Epidermal melanocyte (primary cell): ENCODE measurements at regions not wholly inside any gene's neighbourhood (a gene's known extent, or its start where the extent isn't known, plus 50 kb on each side); places are given as distances from the start of the nearest gene placed in this dataset.

Experiments
- DNase-seq: peaks from one replicate; pipeline ENCODE4 v3.0.0; 2011; ENCODE audit warnings: low spot score; ENCODE audit not compliant: insufficient read length

- DNase-seq: no peak
Observed at GRCh38 chr17:69997332-69997731, 77.7 kb upstream of the KCNJ16 start.

DNA sequence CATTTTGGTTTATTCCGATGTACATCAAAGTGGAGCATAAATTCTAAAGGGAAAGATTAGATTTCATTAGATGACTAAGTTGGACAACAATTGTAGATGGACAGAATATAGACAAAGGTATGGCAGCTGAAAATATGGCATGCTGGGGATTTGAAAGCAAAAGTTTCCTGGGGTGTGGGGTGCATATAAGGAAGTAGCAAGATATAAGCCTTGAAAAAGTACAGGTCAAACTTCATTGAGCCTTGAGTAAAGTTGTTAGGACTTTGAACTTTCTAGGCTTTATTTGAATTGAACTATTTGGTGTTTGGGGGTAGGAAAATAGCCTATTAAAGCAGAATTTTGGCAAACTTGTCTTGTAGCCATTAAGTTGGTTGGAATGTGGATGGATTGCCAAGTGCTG lies 75.8 kb upstream of the KCNJ16 start:
- DNase-seq: no peak

- no peak for DNase-seq
Observed at GRCh38 chr17:70006159-70006558, 68.9 kb upstream of the KCNJ16 start.

- no peak for DNase-seq
Observed at GRCh38 chr17:70011750-70012149, 63.3 kb upstream of the KCNJ16 start.

DNA sequence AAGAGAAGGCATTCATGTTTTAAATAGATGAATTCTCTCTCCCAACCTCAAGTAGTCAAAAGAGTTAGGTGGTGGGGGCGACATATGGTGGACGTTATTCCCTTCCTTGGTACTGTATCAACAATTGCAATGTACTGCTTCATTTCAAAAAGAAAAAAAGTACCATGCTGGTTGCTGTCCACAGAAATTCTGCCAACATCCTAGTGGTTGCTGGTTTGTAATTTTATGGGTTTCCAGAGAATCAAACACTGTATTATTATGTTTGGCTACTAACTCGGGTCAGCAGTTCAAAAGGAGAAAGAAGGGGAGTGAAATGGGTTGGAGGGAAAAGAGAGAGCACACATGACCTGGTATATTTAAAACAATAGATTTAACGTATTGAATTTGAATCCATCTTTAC lies 61.1 kb upstream of the KCNJ16 start:
- DNase-seq: no peak

DNA sequence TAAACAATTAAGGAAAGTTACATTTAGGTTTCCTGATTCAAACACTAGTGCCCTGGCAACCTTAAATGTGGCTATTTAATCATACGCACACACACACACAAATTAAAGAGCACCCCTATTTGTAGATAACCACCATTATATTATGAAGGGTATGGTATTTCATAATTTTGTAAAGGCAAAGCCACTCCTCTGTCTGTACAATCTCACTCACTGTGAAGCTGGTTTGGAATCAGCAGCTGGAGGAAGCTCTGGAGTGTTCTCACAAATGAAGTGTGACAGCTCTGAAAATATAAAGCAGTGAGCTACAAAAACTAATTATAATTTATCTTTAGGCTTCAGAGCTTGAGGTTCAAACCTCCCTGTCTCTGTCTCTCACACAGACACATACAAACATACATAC lies 57.9 kb upstream of the KCNJ16 start:
- DNase-seq: no peak

- no peak for DNase-seq
Observed at GRCh38 chr17:70017941-70018340, 57.1 kb upstream of the KCNJ16 start.

DNA sequence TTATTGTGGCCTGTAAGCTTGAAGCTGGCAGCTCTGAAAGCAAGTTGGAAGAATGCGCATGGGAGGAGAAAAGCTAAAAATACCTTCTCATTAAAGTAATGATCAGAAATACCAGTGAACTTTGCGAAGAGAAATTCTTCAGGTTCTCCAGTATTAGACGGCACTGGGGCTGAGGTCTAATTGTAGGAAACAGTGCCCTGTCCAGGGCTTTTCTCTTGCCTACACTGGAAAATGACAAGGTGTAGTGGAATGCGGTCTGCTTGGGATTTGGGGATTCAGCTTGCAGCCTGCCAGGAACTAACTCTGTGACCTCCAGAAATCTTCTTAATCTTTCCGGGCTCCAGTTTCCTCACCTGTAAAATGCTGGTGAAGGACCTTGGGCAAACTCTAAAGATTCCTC lies 53.3 kb upstream of the KCNJ16 start:
- no peak for DNase-seq

DNA sequence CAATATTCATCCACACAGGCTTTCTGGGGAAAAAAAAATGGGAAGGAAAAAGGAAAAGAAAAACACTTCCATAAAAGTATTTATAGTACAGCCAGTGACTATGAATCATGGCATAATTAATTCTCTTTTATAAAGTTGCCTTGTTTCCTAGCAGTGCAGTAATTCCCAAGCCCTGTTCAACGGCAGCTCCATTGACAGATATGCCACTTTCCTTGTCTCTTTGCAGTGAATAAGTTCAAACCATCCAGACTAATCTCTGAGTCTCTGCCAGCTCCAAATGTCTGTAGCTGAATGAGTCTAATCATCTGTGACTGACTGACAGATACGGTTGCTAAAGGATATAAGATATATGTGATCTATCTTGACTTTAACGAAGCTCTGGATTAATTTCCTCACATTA lies 52.9 kb upstream of the KCNJ16 start:
- no peak for DNase-seq

DNA sequence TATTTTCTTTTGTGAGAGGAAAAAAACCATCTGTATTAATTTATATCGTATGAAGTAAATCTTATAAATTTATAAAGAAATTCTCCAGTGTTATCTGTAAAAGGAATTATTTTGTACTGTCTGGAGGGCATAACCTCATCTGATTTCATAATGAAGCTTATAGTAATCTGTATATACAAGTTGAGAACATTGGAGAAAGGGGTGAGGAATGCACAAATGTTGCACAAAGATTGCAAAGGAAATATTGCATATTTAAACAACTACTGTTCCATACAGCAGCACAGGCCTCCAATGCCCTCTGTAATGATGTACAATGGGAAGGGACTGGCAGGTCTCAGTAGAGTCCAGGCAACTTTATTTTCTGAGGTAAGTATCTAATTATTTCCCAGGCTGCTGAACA lies 50.8 kb upstream of the KCNJ16 start:
- no peak for DNase-seq
